ENCODE measurements at regions not wholly inside any gene's neighbourhood (a gene's known extent, or its start where the extent isn't known, plus 50 kb on each side); places are given as distances from the start of the nearest gene placed in this dataset.

DNA sequence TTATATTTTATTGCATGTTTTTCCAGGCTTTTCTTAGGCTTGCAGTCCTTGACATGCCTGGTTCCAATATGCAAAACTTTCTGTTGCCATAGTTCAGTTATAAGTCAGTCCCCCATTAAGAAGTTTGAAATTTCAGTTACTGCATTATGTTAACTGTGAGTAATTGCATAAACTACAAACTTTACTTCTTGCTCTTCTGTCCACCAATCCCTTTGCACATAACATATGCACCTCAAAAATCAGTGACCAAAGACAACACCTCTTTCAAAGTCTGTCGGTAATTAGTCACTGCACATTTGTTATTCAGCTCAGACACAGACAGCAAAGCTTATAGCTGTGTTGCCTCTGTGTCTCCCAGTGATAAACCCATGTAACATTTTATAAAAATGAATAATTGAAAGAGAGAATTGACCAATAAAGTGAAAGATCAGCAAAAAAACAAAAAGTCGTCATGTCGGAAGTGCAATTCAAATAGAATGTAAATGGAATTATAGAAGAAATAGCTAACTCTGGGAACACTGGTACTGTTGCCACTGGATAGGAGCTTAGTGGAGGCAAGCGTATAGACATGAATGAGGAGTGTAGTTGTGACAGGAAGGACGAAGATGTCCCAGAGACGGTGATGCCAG lies 50.3 kb upstream of the BTBD3 start:
- DNase-seq: no peak
